ENCODE measurements at regions not wholly inside any gene's neighbourhood (a gene's known extent, or its start where the extent isn't known, plus 50 kb on each side); places are given as distances from the start of the nearest gene placed in this dataset.

- no peak overlapping the region for H3K27ac ChIP-seq (ENCODE audit: control insufficient read depth, insufficient read depth)
- RAD21 ChIA-PET (ENCODE audit: unreplicated experiment) = no interaction called here
- DNase-seq (ENCODE audit: low read depth, low spot score) (no peak), FAIRE-seq (no peak), ATAC-seq (no peak)
- intact Hi-C loops (cut with micrococcal nuclease; ENCODE audit: unreplicated experiment) (no loop called here), in situ Hi-C loops (cut with MboI) (no loop called here)
- POLR2A ChIA-PET = no interaction called here
- no peaks in the 10 kb centered on the region for H3K4me1 ChIP-seq (ENCODE audit: control insufficient read depth, insufficient read depth, low read length)
- no peak overlapping the region for H2AFZ ChIP-seq (ENCODE audit: control insufficient read depth, low read depth, low read length)
- H4K20me1 ChIP-seq (ENCODE audit: control insufficient read depth, insufficient read depth) = no peaks in the 10 kb centered on the region
- CTCF ChIA-PET = interaction anchor here (0.5 kb wide), 1 partner anchor 11 kb away, joined by 3 read pairs; no protein-coding TSS in a partner anchor
- no peaks in the 10 kb centered on the region for H3K79me2 ChIP-seq (ENCODE audit: control insufficient read depth, insufficient read depth, low read length)
- no peak overlapping the region for H3K9ac ChIP-seq (ENCODE audit: control insufficient read depth, insufficient read depth, low read length)
- WGBS (ENCODE audit: insufficient coverage, insufficient replicate concordance, low lambda C conversion rate, missing lambda C conversion rate) = 31% methylated on average over 20 of the region's 20 CpGs
- H3K27me3 ChIP-seq (replicated peaks in 1 of 2; ENCODE audit: control insufficient read depth in 2 of 2, insufficient read depth in 2 of 2, low read length in 1 of 2) = no peaks in the 10 kb centered on the region; a peak in 2 of 4 replicates
- BruUV-seq (replicated peaks) = no TSS peak
- no peak overlapping the region for H3K4me2 ChIP-seq (ENCODE audit: control insufficient read depth, insufficient read depth)
- H3K36me3 ChIP-seq (ENCODE audit: control insufficient read depth in 2 of 2, insufficient read depth in 2 of 2, low read length in 1 of 2) = no peaks in the 10 kb centered on the region
- no peak overlapping the region for H3K4me3 ChIP-seq
- TF ChIP-seq BCL3 (IDR thresholded peaks at IDR 0.05; ENCODE audit: borderline replicate concordance, insufficient read depth, low read depth, low read length, poor library complexity, severe bottlenecking) (no peak), YBX1 (IDR thresholded peaks at IDR 0.05) (no peak), ETV6 (conservative IDR thresholded peaks at IDR 0.05 in 1 of 2, IDR thresholded peaks at IDR 0.05 in 1 of 2; ENCODE audit: borderline replicate concordance in 1 of 2, low read depth in 1 of 2) (no peak), SMC3 (IDR thresholded peaks at IDR 0.05; ENCODE audit: borderline replicate concordance, low read length) (no peak), WRNIP1 (IDR thresholded peaks at IDR 0.05; ENCODE audit: borderline replicate concordance, low read depth, low read length) (no peak), ZNF687 (IDR thresholded peaks at IDR 0.05) (no peak), ELK1 (IDR thresholded peaks at IDR 0.05; ENCODE audit: low read depth, low read length) (no peak), E2F4 (IDR thresholded peaks at IDR 0.05; ENCODE audit: low read depth, low read length) (no peak), JUND (IDR thresholded peaks at IDR 0.05; ENCODE audit: low read depth, low read length) (no peak), KDM1A (IDR thresholded peaks at IDR 0.05; ENCODE audit: borderline replicate concordance) (no peak), RAD51 (IDR thresholded peaks at IDR 0.05) (no peak), LARP7 (IDR thresholded peaks at IDR 0.05) (no peak), ZBTB33 (IDR thresholded peaks at IDR 0.05) (no peak), ZBED1 (IDR thresholded peaks at IDR 0.05; ENCODE audit: borderline replicate concordance) (no peak)
- H3K9me3 ChIP-seq (replicated peaks; ENCODE audit: control insufficient read depth, insufficient read depth, low read length) = no peaks in the 10 kb centered on the region
- SMC1A ChIA-PET (ENCODE audit: uncharacterized antibody, unreplicated experiment) = no interaction called here
Observed at GRCh38 chr9:135037521-135038250, 49.8 kb upstream of the OLFM1 start.
